Activated CD4-positive, alpha-beta memory T cell treated with anti-CD3 and anti-CD28 coated beads, Interleukin-2, amount 10 ng/mL, durations not matched to agents 7 days and 5 days (primary cell): ENCODE measurements at regions not wholly inside any gene's neighbourhood (a gene's known extent, or its start where the extent isn't known, plus 50 kb on each side); places are given as distances from the start of the nearest gene placed in this dataset.

Experiments used
- CTCF ChIA-PET: fragments of 350-600 bp; sonication (Branson Sonifier 250); formaldehyde crosslinking; loops from one replicate; lab custom pipeline; 2021; ENCODE audit warnings: antibody characterized with exemption, inconsistent platforms; lab: Charles Lee
- POLR2A ChIA-PET: fragments of 350-600 bp; sonication (Branson Sonifier 250); formaldehyde crosslinking; loops from one replicate; lab custom pipeline; 2021; ENCODE audit warnings: antibody characterized with exemption; lab: Charles Lee
- DNase-seq: peaks from one replicate; pipeline ENCODE4 v3.0.0-alpha.2; 2020
- H3K27ac Mint-ChIP-seq: one replicate; pipeline ENCODE4 v1.8.0; 2021; ENCODE audit warnings: mild to moderate bottlenecking, mixed read lengths
- H3K27me3 Mint-ChIP-seq: one replicate; pipeline ENCODE4 v1.8.0; 2021; ENCODE audit warnings: mixed read lengths
- H3K36me3 Mint-ChIP-seq: one replicate; pipeline ENCODE4 v1.8.0; 2021; ENCODE audit warnings: low read depth, mixed read lengths
- H3K4me1 Mint-ChIP-seq: one replicate; pipeline ENCODE4 v1.8.0; 2021; ENCODE audit warnings: mixed read lengths
- H3K4me3 Mint-ChIP-seq: one replicate; pipeline ENCODE4 v1.8.0; 2021; ENCODE audit warnings: mild to moderate bottlenecking, mixed read lengths
- H3K9me3 Mint-ChIP-seq: one replicate; pipeline ENCODE4 v1.8.0; 2021; ENCODE audit warnings: mixed read lengths

- H3K4me1 Mint-ChIP-seq = no peaks in the 10 kb centered on the region
- no peak overlapping the region for H3K27ac Mint-ChIP-seq
- H3K27me3 Mint-ChIP-seq = no peaks in the 10 kb centered on the region
- CTCF ChIA-PET = no interaction called here
- POLR2A ChIA-PET = no interaction called here
- no peak overlapping the region for H3K4me3 Mint-ChIP-seq
- no peak for DNase-seq
- H3K36me3 Mint-ChIP-seq = no peaks in the 10 kb centered on the region
- H3K9me3 Mint-ChIP-seq = peaks cover 8% of the 10 kb centered on the region
These were observed 490.7 kb upstream of the FLRT2 start for GRCh38 chr14:85039353-85039626.

- no peaks in the 10 kb centered on the region for H3K4me1 Mint-ChIP-seq
- ChIA-PET POLR2A (no interaction called here), CTCF (no interaction called here)
- no peak overlapping the region for H3K4me3 Mint-ChIP-seq
- H3K9me3 Mint-ChIP-seq = peaks cover 8% of the 10 kb centered on the region
- no peak for DNase-seq
- H3K36me3 Mint-ChIP-seq = no peaks in the 10 kb centered on the region
- H3K27ac Mint-ChIP-seq = no peak overlapping the region
- no peaks in the 10 kb centered on the region for H3K27me3 Mint-ChIP-seq
These were observed 489.8 kb upstream of the FLRT2 start for GRCh38 chr14:85040046-85040685.

DNA sequence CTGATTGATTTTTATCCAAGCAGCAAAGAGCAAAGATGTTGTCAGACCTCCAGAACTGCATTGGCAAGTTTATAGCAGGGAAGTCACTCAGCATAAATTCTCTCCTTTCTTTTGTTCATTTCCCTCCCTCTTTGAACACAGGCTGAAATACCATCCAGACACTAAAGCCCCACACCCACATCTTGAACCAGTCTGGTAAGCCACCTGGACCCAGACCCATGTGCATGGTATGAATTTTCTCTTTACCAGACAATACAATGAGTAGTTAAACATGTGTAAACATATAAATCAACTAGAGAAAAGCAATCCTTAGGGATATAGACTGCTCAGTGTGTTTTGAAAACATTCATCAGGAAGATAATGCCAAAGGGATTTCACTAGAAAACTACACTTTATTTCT lies 488.3 kb upstream of the FLRT2 start:
- Mint-ChIP-seq H3K27ac (no peak overlapping the region), H3K9me3 (peaks cover 10% of the 10 kb centered on the region), H3K36me3 (no peaks in the 10 kb centered on the region), H3K27me3 (no peaks in the 10 kb centered on the region), H3K4me3 (no peak overlapping the region), H3K4me1 (no peaks in the 10 kb centered on the region)
- no peak for DNase-seq
- POLR2A ChIA-PET = no interaction called here
- CTCF ChIA-PET = no interaction called here

DNA sequence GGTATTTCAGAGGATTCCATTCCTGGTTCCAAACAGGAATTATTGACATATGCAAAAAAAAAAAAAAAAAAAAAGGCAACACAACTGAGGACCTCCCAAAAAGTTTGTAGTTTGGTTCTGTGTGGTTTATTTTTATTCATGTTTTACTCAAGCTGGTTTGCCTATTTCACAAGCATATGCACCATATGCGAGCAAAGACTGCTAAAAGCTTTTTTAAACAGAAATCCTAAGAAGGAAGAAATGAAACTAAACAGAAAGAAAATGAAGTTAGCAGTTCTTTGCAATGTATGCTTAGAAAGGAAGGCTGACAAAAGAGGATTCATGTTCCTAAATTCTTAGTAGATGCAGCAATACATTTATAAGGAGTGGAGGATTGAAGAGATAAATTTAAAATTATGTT lies 487.6 kb upstream of the FLRT2 start:
- H3K9me3 Mint-ChIP-seq = peaks cover 13% of the 10 kb centered on the region
- H3K4me1 Mint-ChIP-seq = no peaks in the 10 kb centered on the region
- DNase-seq = no peak
- H3K4me3 Mint-ChIP-seq = no peak overlapping the region
- no peak overlapping the region for H3K27ac Mint-ChIP-seq
- ChIA-PET CTCF (no interaction called here), POLR2A (no interaction called here)
- no peaks in the 10 kb centered on the region for H3K36me3 Mint-ChIP-seq
- no peaks in the 10 kb centered on the region for H3K27me3 Mint-ChIP-seq

DNA sequence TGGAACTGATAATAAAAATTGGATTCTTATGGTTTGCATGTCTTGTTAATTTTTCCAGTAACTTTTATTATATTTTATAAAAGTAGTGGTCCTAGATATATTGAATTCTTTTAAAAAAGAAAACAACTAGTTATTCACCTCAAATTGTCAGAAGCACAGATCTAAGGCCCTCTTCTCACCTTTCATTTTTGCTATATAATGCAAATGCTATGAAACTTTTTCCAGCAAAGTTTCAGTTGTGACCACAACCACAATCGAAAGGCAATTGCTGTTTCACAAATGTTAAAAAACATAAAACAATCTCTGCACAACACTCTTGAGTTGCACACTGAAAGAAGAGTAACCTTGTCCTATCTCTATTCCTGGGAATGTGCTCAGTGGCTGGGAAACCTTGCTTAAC lies 479.8 kb upstream of the FLRT2 start:
- peaks cover 14% of the 10 kb centered on the region for H3K9me3 Mint-ChIP-seq
- H3K36me3 Mint-ChIP-seq = no peaks in the 10 kb centered on the region
- H3K27ac Mint-ChIP-seq = no peak overlapping the region
- ChIA-PET POLR2A (no interaction called here), CTCF (no interaction called here)
- no peaks in the 10 kb centered on the region for H3K27me3 Mint-ChIP-seq
- H3K4me3 Mint-ChIP-seq = no peak overlapping the region
- DNase-seq = no peak
- no peaks in the 10 kb centered on the region for H3K4me1 Mint-ChIP-seq

DNA sequence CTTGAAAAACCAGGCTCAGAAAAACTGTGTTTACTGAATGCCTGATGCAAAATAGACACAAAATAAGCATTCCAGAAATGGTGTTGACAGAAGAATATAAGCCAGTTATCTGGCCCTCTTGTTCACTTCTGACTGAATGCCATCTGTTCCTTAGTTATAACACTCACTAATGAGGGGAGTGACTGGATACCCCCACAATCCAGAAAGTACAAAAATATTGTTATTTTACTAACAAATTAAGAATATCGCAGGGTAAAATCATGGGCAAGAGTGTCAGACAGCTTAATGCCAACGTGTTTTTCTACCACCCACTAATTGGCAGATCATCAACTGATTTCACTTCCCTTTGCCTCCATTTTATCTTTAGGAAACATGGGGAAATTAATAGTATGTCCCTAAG lies 477.3 kb upstream of the FLRT2 start:
- Mint-ChIP-seq H3K4me1 (no peaks in the 10 kb centered on the region), H3K27ac (no peak overlapping the region), H3K36me3 (no peaks in the 10 kb centered on the region), H3K4me3 (no peak overlapping the region), H3K9me3 (peaks cover 18% of the 10 kb centered on the region), H3K27me3 (no peaks in the 10 kb centered on the region)
- POLR2A ChIA-PET = no interaction called here
- CTCF ChIA-PET = no interaction called here
- no peak for DNase-seq

DNA sequence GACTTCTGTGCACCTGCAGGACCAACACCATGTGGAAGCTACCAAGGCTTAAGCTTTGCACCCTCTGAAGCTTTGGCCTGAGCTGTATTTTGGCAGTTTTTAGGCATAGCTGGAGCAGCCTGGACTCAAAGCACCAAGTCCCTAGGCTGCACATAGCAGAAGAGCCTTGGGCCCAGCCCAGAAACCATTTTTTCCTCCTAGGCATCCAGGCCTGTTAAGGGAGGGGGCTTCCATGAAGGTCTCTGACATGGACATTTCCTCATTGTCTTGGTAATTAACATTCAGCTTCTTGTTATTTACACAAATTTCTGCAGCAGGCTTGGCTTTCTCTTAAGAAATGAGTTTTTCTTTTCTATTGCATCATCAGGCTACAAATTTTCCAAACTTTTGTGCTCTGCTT lies 475.8 kb upstream of the FLRT2 start:
- Mint-ChIP-seq H3K36me3 (no peaks in the 10 kb centered on the region), H3K9me3 (peaks cover 18% of the 10 kb centered on the region), H3K4me1 (no peaks in the 10 kb centered on the region), H3K27ac (no peak overlapping the region), H3K27me3 (no peaks in the 10 kb centered on the region), H3K4me3 (no peak overlapping the region)
- CTCF ChIA-PET = no interaction called here
- DNase-seq = no peak
- POLR2A ChIA-PET = no interaction called here

DNA sequence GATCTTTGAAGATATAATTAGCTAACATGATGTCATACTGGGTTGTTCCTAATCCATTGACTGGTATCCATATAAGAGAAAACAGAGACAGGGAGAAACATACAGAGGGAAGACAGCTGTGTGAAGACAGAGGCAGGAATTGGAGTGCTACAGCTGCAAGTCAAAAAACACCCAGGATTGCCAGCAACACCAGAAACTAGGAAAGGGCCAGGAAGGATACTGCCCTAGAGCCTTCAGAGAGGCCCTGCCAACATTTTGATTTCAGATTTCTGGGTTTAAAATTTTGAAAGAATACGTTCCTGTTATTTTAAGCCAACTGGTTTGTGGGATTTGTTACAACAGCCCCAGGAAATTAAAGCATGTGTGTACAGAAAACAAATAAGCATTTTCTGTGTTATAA lies 473.7 kb upstream of the FLRT2 start:
- POLR2A ChIA-PET = no interaction called here
- no peaks in the 10 kb centered on the region for H3K27me3 Mint-ChIP-seq
- CTCF ChIA-PET = no interaction called here
- H3K36me3 Mint-ChIP-seq = no peaks in the 10 kb centered on the region
- peaks cover 20% of the 10 kb centered on the region for H3K9me3 Mint-ChIP-seq
- DNase-seq = no peak
- H3K4me1 Mint-ChIP-seq = no peaks in the 10 kb centered on the region
- no peak overlapping the region for H3K27ac Mint-ChIP-seq
- H3K4me3 Mint-ChIP-seq = no peak overlapping the region

DNA sequence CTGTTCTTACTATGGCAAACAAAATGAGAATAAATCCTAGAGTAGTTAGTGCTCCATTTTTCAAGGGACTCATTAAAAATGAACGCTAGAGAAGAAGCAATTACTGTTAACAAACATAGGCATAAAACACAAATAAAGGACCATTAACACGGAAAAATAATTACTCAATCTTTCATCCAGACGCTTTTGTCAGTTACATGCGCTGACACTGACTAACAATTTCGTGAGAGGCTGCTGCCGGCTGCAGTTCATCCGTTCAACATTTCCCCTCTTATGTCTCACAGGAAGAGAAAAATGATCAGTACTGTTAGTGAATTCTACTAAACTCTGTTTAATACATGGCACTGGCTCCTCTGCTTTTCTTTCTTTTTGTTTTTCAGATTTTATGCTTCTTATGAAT lies 472.7 kb upstream of the FLRT2 start:
- no peaks in the 10 kb centered on the region for H3K27me3 Mint-ChIP-seq
- ChIA-PET POLR2A (no interaction called here), CTCF (no interaction called here)
- H3K36me3 Mint-ChIP-seq = no peaks in the 10 kb centered on the region
- no peak overlapping the region for H3K4me3 Mint-ChIP-seq
- no peak for DNase-seq
- peaks cover 23% of the 10 kb centered on the region for H3K9me3 Mint-ChIP-seq
- no peaks in the 10 kb centered on the region for H3K4me1 Mint-ChIP-seq
- no peak overlapping the region for H3K27ac Mint-ChIP-seq

DNA sequence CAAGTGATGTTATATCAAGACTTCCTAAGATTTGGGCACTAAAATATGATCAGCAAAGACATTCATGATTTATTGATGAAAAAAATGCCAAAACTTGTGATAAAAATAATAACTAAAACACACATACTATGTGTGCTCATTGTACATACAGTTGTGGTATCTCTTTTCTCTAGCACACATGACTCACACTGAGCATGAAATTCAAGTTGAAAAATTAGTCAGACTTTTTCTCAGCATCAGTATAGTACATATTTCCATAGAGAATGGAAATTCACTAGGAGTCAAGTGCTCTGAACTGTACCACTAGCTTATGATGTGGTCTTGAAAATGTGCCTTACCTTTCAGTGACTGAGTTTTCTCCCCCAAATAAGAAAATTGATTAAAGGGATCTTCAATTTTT lies 471.8 kb upstream of the FLRT2 start:
- no peak for DNase-seq
- CTCF ChIA-PET = no interaction called here
- Mint-ChIP-seq H3K4me3 (no peak overlapping the region), H3K4me1 (no peaks in the 10 kb centered on the region), H3K9me3 (peaks cover 23% of the 10 kb centered on the region), H3K27ac (no peak overlapping the region), H3K27me3 (no peaks in the 10 kb centered on the region), H3K36me3 (no peaks in the 10 kb centered on the region)
- POLR2A ChIA-PET = no interaction called here

GRCh38 chr14:85060121-85060520 lies 469.8 kb upstream of the FLRT2 start:
- peaks cover 18% of the 10 kb centered on the region for H3K9me3 Mint-ChIP-seq
- POLR2A ChIA-PET = no interaction called here
- H3K27me3 Mint-ChIP-seq = no peaks in the 10 kb centered on the region
- no peak for DNase-seq
- no peak overlapping the region for H3K4me3 Mint-ChIP-seq
- no peak overlapping the region for H3K27ac Mint-ChIP-seq
- CTCF ChIA-PET = no interaction called here
- H3K4me1 Mint-ChIP-seq = no peaks in the 10 kb centered on the region
- no peaks in the 10 kb centered on the region for H3K36me3 Mint-ChIP-seq

GRCh38 chr14:85061256-85061655 lies 468.7 kb upstream of the FLRT2 start:
- H3K4me3 Mint-ChIP-seq = no peak overlapping the region
- ChIA-PET CTCF (no interaction called here), POLR2A (no interaction called here)
- no peaks in the 10 kb centered on the region for H3K4me1 Mint-ChIP-seq
- no peaks in the 10 kb centered on the region for H3K36me3 Mint-ChIP-seq
- H3K27ac Mint-ChIP-seq = no peak overlapping the region
- peaks cover 11% of the 10 kb centered on the region for H3K9me3 Mint-ChIP-seq
- DNase-seq = no peak
- H3K27me3 Mint-ChIP-seq = no peaks in the 10 kb centered on the region

DNA sequence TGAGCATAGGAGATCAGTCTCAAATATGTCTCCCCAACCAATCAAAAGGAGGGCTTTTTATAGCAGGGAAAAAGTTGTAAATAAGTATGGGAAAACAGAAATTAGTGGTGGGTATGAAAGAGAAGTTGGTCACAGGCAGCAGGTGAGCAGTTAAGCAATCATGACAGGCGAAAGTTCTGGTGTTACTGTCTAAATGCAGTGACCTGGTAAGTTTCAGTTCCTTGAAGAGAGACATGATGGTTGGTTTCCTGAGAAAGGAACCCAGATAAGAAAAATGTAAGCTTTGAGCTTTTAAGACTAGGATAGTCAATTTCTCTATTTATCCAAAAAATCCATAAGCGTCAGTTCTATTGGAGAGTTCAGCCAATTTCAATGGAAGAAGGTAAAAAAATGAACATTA lies 466.2 kb upstream of the FLRT2 start:
- no peak overlapping the region for H3K27ac Mint-ChIP-seq
- CTCF ChIA-PET = no interaction called here
- no peaks in the 10 kb centered on the region for H3K27me3 Mint-ChIP-seq
- DNase-seq = no peak
- H3K4me3 Mint-ChIP-seq = no peak overlapping the region
- H3K9me3 Mint-ChIP-seq = peaks cover 9% of the 10 kb centered on the region
- no peaks in the 10 kb centered on the region for H3K36me3 Mint-ChIP-seq
- POLR2A ChIA-PET = no interaction called here
- H3K4me1 Mint-ChIP-seq = no peaks in the 10 kb centered on the region

DNA sequence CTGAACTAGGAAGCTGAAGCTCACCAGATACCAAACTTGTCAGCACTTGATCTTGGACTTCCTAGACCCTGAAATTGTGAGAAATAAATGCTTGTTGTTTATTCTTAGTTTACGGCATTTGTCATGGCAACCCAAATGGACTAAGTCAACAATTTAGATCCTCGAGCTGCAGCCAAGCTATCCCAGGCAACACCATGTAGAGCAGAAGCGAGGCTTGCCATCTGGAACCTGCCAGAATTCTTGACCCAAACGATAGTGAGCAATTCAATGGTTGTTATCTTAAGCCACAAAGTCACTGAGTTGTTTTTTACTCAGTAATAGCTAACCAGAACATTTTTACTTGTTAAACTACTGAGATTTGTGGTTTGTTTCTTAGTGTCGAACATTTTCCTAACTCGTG lies 458.5 kb upstream of the FLRT2 start:
- ChIA-PET CTCF (no interaction called here), POLR2A (no interaction called here)
- Mint-ChIP-seq H3K27me3 (no peaks in the 10 kb centered on the region), H3K36me3 (no peaks in the 10 kb centered on the region), H3K9me3 (peaks cover 1% of the 10 kb centered on the region), H3K4me1 (no peaks in the 10 kb centered on the region), H3K4me3 (no peak overlapping the region), H3K27ac (no peak overlapping the region)
- DNase-seq = no peak

GRCh38 chr14:85074955-85075354 lies 455.0 kb upstream of the FLRT2 start:
- Mint-ChIP-seq H3K4me3 (no peak overlapping the region), H3K4me1 (no peaks in the 10 kb centered on the region), H3K9me3 (peaks cover 4% of the 10 kb centered on the region), H3K27me3 (no peaks in the 10 kb centered on the region), H3K36me3 (no peaks in the 10 kb centered on the region), H3K27ac (no peak overlapping the region)
- CTCF ChIA-PET = no interaction called here
- no peak for DNase-seq
- POLR2A ChIA-PET = no interaction called here
